ENCODE measurements at regions not wholly inside any gene's neighbourhood (a gene's known extent, or its start where the extent isn't known, plus 50 kb on each side); places are given as distances from the start of the nearest gene placed in this dataset.

DNA sequence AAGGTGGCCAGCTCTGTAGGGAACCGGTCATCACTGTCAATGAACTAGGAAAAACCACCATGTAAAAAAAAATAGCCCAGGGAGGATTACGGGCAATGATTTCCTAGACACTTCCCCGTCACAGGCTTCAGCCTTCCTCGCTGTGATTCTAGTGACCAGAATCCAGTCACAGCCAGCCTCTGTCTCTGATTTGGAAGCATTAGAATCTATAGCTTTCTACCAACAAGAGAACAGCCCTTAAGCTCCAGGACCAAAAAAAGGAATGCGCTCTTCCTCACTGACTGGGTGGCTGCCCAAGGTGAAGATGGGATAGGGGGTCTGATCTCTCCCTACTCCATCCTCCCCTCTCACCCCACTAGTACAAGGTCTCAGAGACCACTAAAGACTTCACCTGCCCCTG lies 67.2 kb downstream of the TEX35 start:
- Histone ChIP-seq H3K36me3 (ENCODE audit: low read length) (no peaks in the 10 kb centered on the region), H3K79me2 (ENCODE audit: insufficient read depth, low read length) (no peaks in the 10 kb centered on the region), H3K27me3 (ENCODE audit: low read length) (no peaks in the 10 kb centered on the region), H3K9me3 (ENCODE audit: insufficient read depth, low read length) (no peaks in the 10 kb centered on the region), H2AFZ (ENCODE audit: low read depth, low read length, severe bottlenecking) (no peak overlapping the region), H3K9ac (ENCODE audit: low read length) (peak overlapping the region; percentile 64), H3K9me2 (replicated peaks; ENCODE audit: insufficient read depth, low read length) (no peaks in the 10 kb centered on the region), H3K27ac (ENCODE audit: low read depth, low read length) (peak overlapping the region; percentile 97), H3K4me2 (ENCODE audit: low read depth, low read length, poor library complexity, severe bottlenecking) (peak overlapping the region; percentile 66), H4K20me1 (ENCODE audit: low read depth, low read length) (no peaks in the 10 kb centered on the region), H3F3A (ENCODE audit: insufficient read depth) (peaks cover 59% of the 10 kb centered on the region), H3K4me3 (ENCODE audit: insufficient read depth, low read length, poor library complexity, severe bottlenecking) (no peak overlapping the region)
- TF ChIP-seq, protein P1, sequence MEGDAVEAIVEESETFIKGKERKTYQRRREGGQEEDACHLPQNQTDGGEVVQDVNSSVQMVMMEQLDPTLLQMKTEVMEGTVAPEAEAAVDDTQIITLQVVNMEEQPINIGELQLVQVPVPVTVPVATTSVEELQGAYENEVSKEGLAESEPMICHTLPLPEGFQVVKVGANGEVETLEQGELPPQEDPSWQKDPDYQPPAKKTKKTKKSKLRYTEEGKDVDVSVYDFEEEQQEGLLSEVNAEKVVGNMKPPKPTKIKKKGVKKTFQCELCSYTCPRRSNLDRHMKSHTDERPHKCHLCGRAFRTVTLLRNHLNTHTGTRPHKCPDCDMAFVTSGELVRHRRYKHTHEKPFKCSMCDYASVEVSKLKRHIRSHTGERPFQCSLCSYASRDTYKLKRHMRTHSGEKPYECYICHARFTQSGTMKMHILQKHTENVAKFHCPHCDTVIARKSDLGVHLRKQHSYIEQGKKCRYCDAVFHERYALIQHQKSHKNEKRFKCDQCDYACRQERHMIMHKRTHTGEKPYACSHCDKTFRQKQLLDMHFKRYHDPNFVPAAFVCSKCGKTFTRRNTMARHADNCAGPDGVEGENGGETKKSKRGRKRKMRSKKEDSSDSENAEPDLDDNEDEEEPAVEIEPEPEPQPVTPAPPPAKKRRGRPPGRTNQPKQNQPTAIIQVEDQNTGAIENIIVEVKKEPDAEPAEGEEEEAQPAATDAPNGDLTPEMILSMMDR (IDR thresholded peaks at IDR 0.05; ENCODE audit: insufficient read depth, low read length, poor library complexity, severe bottlenecking), result no peak
- TF ChIP-seq EZH2phosphoT487 (conservative IDR thresholded peaks at IDR 0.05; ENCODE audit: low read length), result no peak

DNA sequence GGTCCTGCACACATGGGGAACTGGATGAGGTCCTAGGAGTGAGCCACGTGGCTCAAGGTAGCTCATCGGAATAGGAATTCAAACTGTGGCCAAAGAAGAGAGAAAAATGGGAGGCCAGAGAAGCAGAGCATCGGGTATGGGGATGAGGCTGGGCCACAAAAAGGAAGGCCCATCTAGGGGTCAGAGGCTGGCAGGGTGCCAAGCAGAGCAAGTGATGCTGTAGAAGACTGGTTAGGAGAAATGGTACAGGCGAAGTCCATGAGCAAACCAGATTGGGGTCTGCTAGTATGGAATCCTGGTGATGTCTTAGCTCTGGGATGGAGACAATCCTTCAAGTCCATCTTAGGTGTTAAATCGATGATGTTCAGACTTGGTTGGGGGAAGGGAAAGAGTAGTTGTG lies 68.0 kb downstream of the TEX35 start:
- H3K36me3 ChIP-seq (ENCODE audit: low read length), result no peaks in the 10 kb centered on the region
- H3K27ac ChIP-seq (ENCODE audit: low read depth, low read length), result peak overlapping the region; percentile 97
- TF ChIP-seq, protein P1 (IDR thresholded peaks at IDR 0.05; ENCODE audit: insufficient read depth, low read length, poor library complexity, severe bottlenecking), result no peak
- TF ChIP-seq EZH2phosphoT487 (conservative IDR thresholded peaks at IDR 0.05; ENCODE audit: low read length), result no peak
- H3K9ac ChIP-seq (ENCODE audit: low read length), result peak overlapping the region; percentile 64
- H3K9me2 ChIP-seq (replicated peaks; ENCODE audit: insufficient read depth, low read length), result no peaks in the 10 kb centered on the region
- H4K20me1 ChIP-seq (ENCODE audit: low read depth, low read length), result no peaks in the 10 kb centered on the region
- no peaks in the 10 kb centered on the region for H3K9me3 ChIP-seq (ENCODE audit: insufficient read depth, low read length)
- H2AFZ ChIP-seq (ENCODE audit: low read depth, low read length, severe bottlenecking), result no peak overlapping the region
- H3F3A ChIP-seq (ENCODE audit: insufficient read depth), result peaks cover 52% of the 10 kb centered on the region
- peak overlapping the region; percentile 6 for H3K4me3 ChIP-seq (ENCODE audit: insufficient read depth, low read length, poor library complexity, severe bottlenecking)
- H3K4me2 ChIP-seq (ENCODE audit: low read depth, low read length, poor library complexity, severe bottlenecking), result peak overlapping the region; percentile 66
- no peaks in the 10 kb centered on the region for H3K79me2 ChIP-seq (ENCODE audit: insufficient read depth, low read length)
- H3K27me3 ChIP-seq (ENCODE audit: low read length), result no peaks in the 10 kb centered on the region

DNA sequence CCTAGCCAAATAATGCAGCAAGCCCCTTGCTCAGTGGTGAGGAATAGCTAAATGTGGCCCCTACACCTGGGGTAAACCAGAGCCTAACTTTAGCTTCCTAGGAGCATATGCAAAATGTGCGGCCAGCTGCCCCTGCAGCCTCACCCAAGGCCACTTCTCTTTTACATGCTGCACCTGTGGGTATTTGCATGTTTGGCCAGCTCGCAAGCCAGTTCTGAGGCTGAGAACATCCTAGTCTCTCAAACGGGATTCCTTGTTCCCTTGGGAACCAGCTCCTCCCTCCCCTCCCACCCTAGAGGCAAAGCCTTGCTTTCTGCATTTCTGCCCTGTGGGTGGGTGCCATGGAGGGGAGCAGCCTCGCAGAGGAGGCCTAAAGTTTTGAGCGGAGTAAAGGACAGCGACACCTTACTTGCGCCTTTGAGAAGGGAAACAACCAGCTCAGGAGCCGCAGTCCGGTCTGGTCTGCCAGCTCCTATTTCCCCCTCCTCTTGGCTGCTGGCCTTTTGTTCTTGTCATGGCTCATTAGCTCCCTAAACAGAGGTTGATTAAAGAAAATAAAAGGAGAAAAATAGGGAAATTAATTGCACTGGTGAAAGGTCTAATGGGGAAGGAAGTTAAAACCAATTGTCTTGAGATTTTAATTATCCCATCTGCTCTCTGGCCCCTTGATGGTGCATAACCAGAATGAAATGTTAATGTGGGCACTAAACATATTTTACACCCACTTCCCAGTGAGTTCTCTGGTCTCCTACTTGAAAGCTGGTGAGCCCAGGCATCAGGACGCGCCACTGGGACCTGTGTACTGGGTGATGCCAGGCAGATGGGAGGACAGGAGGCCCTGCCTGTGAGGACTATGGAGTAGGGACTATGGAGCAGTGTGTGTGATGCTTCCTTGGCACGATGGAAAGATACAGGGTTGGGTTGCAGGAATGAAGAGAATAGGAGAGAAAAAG lies 68.7 kb downstream of the TEX35 start:
- Histone ChIP-seq H3K27me3 (ENCODE audit: low read length) (no peaks in the 10 kb centered on the region), H2AFZ (ENCODE audit: low read depth, low read length, severe bottlenecking) (no peak overlapping the region), H3K36me3 (ENCODE audit: low read length) (no peaks in the 10 kb centered on the region), H4K20me1 (ENCODE audit: low read depth, low read length) (no peaks in the 10 kb centered on the region), H3K4me2 (ENCODE audit: low read depth, low read length, poor library complexity, severe bottlenecking) (peak overlapping the region; percentile 66), H3K79me2 (ENCODE audit: insufficient read depth, low read length) (no peaks in the 10 kb centered on the region), H3K4me3 (ENCODE audit: insufficient read depth, low read length, poor library complexity, severe bottlenecking) (peak overlapping the region; percentile 12), H3K9me3 (ENCODE audit: insufficient read depth, low read length) (no peaks in the 10 kb centered on the region), H3K9ac (ENCODE audit: low read length) (peak overlapping the region; percentile 64), H3K27ac (ENCODE audit: low read depth, low read length) (peak overlapping the region; percentile 97), H3F3A (ENCODE audit: insufficient read depth) (peaks cover 44% of the 10 kb centered on the region), H3K9me2 (replicated peaks; ENCODE audit: insufficient read depth, low read length) (no peaks in the 10 kb centered on the region)
- TF ChIP-seq EZH2phosphoT487 (conservative IDR thresholded peaks at IDR 0.05; ENCODE audit: low read length), result no peak
- TF ChIP-seq, protein P1 (IDR thresholded peaks at IDR 0.05; ENCODE audit: insufficient read depth, low read length, poor library complexity, severe bottlenecking), result no peak

All from SU-DHL-6 (cell line).